ENCODE measurements at regions not wholly inside any gene's neighbourhood (a gene's known extent, or its start where the extent isn't known, plus 50 kb on each side); places are given as distances from the start of the nearest gene placed in this dataset.

- no peaks in the 10 kb centered on the region for H3K36me3 ChIP-seq (ENCODE audit: insufficient read depth, low read length, poor library complexity, severe bottlenecking)
- H3K27ac ChIP-seq (ENCODE audit: low read depth, low read length, poor library complexity, severe bottlenecking): no peak overlapping the region
- POLR2A ChIA-PET (ENCODE audit: low non-redundant PET): no interaction called here
- no peak for DNase-seq (ENCODE audit: low spot score)
- no peak for TF ChIP-seq EZH2 (IDR thresholded peaks at IDR 0.05; ENCODE audit: borderline replicate concordance, low read depth, low read length, poor library complexity, severe bottlenecking)
- H3K27me3 ChIP-seq (replicated peaks; ENCODE audit: insufficient read depth, low read depth, low read length, poor library complexity): no peaks in the 10 kb centered on the region
- BruUV-seq (replicated peaks): no TSS peak
- CTCF ChIA-PET: no interaction called here
- H3K9me3 ChIP-seq (ENCODE audit: low read depth, low read length, poor library complexity, severe bottlenecking): peaks cover 6% of the 10 kb centered on the region
- intact Hi-C loops (cut with micrococcal nuclease; ENCODE audit: unreplicated experiment): no loop called here
- no peak overlapping the region for H3K4me3 ChIP-seq (ENCODE audit: low read depth, low read length, poor library complexity, severe bottlenecking)
- H3K4me1 ChIP-seq (ENCODE audit: insufficient read depth, low read length, poor library complexity, severe bottlenecking): no peaks in the 10 kb centered on the region
These were observed 236.9 kb upstream of the EMCN start for GRCh38 chr4:100754751-100755150.

- Histone ChIP-seq H3K4me1 (ENCODE audit: insufficient read depth, low read length, poor library complexity, severe bottlenecking) (no peaks in the 10 kb centered on the region), H3K27ac (ENCODE audit: low read depth, low read length, poor library complexity, severe bottlenecking) (no peak overlapping the region), H3K4me3 (ENCODE audit: low read depth, low read length, poor library complexity, severe bottlenecking) (no peak overlapping the region), H3K27me3 (replicated peaks; ENCODE audit: insufficient read depth, low read depth, low read length, poor library complexity) (no peaks in the 10 kb centered on the region), H3K9me3 (ENCODE audit: low read depth, low read length, poor library complexity, severe bottlenecking) (no peaks in the 10 kb centered on the region), H3K36me3 (ENCODE audit: insufficient read depth, low read length, poor library complexity, severe bottlenecking) (no peaks in the 10 kb centered on the region)
- DNase-seq (ENCODE audit: low spot score): no peak
- ChIA-PET POLR2A (ENCODE audit: low non-redundant PET) (no interaction called here), CTCF (no interaction called here)
- no peak for TF ChIP-seq CTCF (conservative IDR thresholded peaks at IDR 0.05; ENCODE audit: low read depth, low read length)
- no peak for TF ChIP-seq EZH2 (IDR thresholded peaks at IDR 0.05; ENCODE audit: borderline replicate concordance, low read depth, low read length, poor library complexity, severe bottlenecking)
- intact Hi-C loops (cut with micrococcal nuclease; ENCODE audit: unreplicated experiment): no loop called here
- BruUV-seq (replicated peaks): no TSS peak
These were observed 228.4 kb upstream of the EMCN start for GRCh38 chr4:100746141-100746739.

- no peaks in the 10 kb centered on the region for H3K9me3 ChIP-seq (ENCODE audit: low read depth, low read length, poor library complexity, severe bottlenecking)
- no peak overlapping the region for H3K27ac ChIP-seq (ENCODE audit: low read depth, low read length, poor library complexity, severe bottlenecking)
- ChIA-PET CTCF (no interaction called here), POLR2A (ENCODE audit: low non-redundant PET) (no interaction called here)
- H3K4me1 ChIP-seq (ENCODE audit: insufficient read depth, low read length, poor library complexity, severe bottlenecking): no peaks in the 10 kb centered on the region
- intact Hi-C loops (cut with micrococcal nuclease; ENCODE audit: unreplicated experiment): loop anchor here (1.0 to 5.0 kb wide), 2 partner anchors 321 to 370 kb away; no protein-coding TSS in a partner anchor
- no peak overlapping the region for H3K4me3 ChIP-seq (ENCODE audit: low read depth, low read length, poor library complexity, severe bottlenecking)
- no TSS peak for BruUV-seq (replicated peaks)
- TF ChIP-seq EZH2 (IDR thresholded peaks at IDR 0.05; ENCODE audit: borderline replicate concordance, low read depth, low read length, poor library complexity, severe bottlenecking) (no peak), CTCF (conservative IDR thresholded peaks at IDR 0.05; ENCODE audit: low read depth, low read length) (peak; percentile 69)
- no peaks in the 10 kb centered on the region for H3K36me3 ChIP-seq (ENCODE audit: insufficient read depth, low read length, poor library complexity, severe bottlenecking)
- peak; percentile 76 for DNase-seq (ENCODE audit: low spot score)
- H3K27me3 ChIP-seq (replicated peaks; ENCODE audit: insufficient read depth, low read depth, low read length, poor library complexity): no peaks in the 10 kb centered on the region
These were observed 224.2 kb upstream of the EMCN start for GRCh38 chr4:100742045-100742444.

- Histone ChIP-seq H3K27ac (ENCODE audit: low read depth, low read length, poor library complexity, severe bottlenecking) (no peak overlapping the region), H3K9me3 (ENCODE audit: low read depth, low read length, poor library complexity, severe bottlenecking) (no peaks in the 10 kb centered on the region), H3K4me3 (ENCODE audit: low read depth, low read length, poor library complexity, severe bottlenecking) (no peak overlapping the region), H3K4me1 (ENCODE audit: insufficient read depth, low read length, poor library complexity, severe bottlenecking) (no peaks in the 10 kb centered on the region), H3K27me3 (replicated peaks; ENCODE audit: insufficient read depth, low read depth, low read length, poor library complexity) (no peaks in the 10 kb centered on the region), H3K36me3 (ENCODE audit: insufficient read depth, low read length, poor library complexity, severe bottlenecking) (no peaks in the 10 kb centered on the region)
- CTCF ChIA-PET: no interaction called here
- DNase-seq (ENCODE audit: low spot score): no peak
- no TSS peak for BruUV-seq (replicated peaks)
- intact Hi-C loops (cut with micrococcal nuclease; ENCODE audit: unreplicated experiment): loop anchor here (1.0 to 10.0 kb wide), 2 partner anchors 225 to 646 kb away; partner anchors contain the start of gene EMCN
- TF ChIP-seq EZH2 (IDR thresholded peaks at IDR 0.05; ENCODE audit: borderline replicate concordance, low read depth, low read length, poor library complexity, severe bottlenecking) (no peak), CTCF (conservative IDR thresholded peaks at IDR 0.05; ENCODE audit: low read depth, low read length) (no peak)
- POLR2A ChIA-PET (ENCODE audit: low non-redundant PET): interaction anchor here (0.8 kb wide), 1 partner anchor 314 kb away, joined by 12 read pairs; no protein-coding TSS in a partner anchor
These were observed 221.6 kb upstream of the EMCN start for GRCh38 chr4:100739426-100739825.
